ENCODE measurements at regions not wholly inside any gene's neighbourhood (a gene's known extent, or its start where the extent isn't known, plus 50 kb on each side); places are given as distances from the start of the nearest gene placed in this dataset.

DNA sequence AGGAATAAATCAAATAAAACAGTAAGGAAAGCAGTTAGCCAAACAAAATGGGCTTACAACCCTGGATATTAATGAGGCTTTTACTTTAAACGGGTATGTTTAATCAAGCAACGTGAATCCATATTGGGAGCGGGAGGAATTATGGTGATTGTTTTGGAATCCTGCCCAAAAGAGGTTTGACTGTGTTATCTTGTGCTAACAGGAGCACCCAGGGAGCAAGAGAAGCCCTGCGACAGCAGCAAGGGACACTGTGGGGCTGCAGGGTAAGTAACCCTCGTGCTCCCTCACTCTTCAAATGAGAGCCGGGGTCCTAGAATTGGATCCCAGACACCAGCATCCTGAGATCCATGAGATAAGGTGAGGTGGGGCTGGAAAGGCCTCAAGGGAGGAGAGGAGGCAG lies 72.6 kb upstream of the PGBD5 start:
- Histone ChIP-seq H3K4me1 (ENCODE audit: control insufficient read depth in 3 of 3, insufficient read depth in 2 of 3, low read depth in 1 of 3, low read length in 2 of 3) (no peaks in the 10 kb centered on the region), H3K4me3 (ENCODE audit: low read depth in 1 of 3, low read length in 3 of 3) (no peak overlapping the region), H3K27ac (ENCODE audit: low read depth in 1 of 3, low read length in 2 of 3) (no peak overlapping the region), H3K36me3 (ENCODE audit: control insufficient read depth in 3 of 3, insufficient read depth in 2 of 3, low read depth in 1 of 3, low read length in 3 of 3) (no peaks in the 10 kb centered on the region), H3K27me3 (ENCODE audit: control insufficient read depth in 3 of 3, insufficient read depth in 3 of 3, low read length in 3 of 3) (peaks cover 0 to 3% (median 0%) of the 10 kb centered on the region in 3 donors), H3K9me3 (ENCODE audit: control insufficient read depth in 2 of 2, insufficient read depth in 1 of 2, low read depth in 1 of 2, low read length in 1 of 2) (no peaks in the 10 kb centered on the region)
- peak in 1 of 2 donors; percentile 34 for DNase-seq
- WGBS, 3 donors = 13 to 61% (median 32%) methylated on average over 6 of the region's 6 CpGs
- FAIRE-seq = no peak

DNA sequence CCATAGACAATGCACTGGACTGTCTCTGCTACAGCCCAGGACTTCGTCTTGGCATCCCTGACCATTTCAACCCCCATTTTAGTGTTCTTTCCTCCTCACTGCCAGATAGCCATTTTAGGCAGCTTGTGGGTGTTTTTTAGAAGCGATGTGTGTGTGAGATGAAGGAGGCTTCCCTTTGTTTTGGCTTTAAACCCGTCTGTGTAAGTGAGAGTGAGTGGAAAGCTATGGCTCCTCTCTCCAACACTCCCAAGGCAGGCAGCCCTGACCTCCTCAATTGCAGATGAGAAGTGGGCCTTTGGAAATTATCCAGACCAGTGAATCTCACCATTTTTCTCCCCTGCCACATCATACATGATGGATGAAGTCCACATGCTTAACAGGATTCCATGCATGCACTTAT lies 70.3 kb upstream of the PGBD5 start:
- Histone ChIP-seq H3K27ac (ENCODE audit: low read depth in 1 of 3, low read length in 2 of 3) (no peak overlapping the region), H3K4me3 (ENCODE audit: low read depth in 1 of 3, low read length in 3 of 3) (no peak overlapping the region), H3K36me3 (ENCODE audit: control insufficient read depth in 3 of 3, insufficient read depth in 2 of 3, low read depth in 1 of 3, low read length in 3 of 3) (no peaks in the 10 kb centered on the region), H3K4me1 (ENCODE audit: control insufficient read depth in 3 of 3, insufficient read depth in 2 of 3, low read depth in 1 of 3, low read length in 2 of 3) (no peaks in the 10 kb centered on the region), H3K9me3 (ENCODE audit: control insufficient read depth in 2 of 2, insufficient read depth in 1 of 2, low read depth in 1 of 2, low read length in 1 of 2) (no peaks in the 10 kb centered on the region), H3K27me3 (ENCODE audit: control insufficient read depth in 3 of 3, insufficient read depth in 3 of 3, low read length in 3 of 3) (peaks cover 0 to 3% (median 0%) of the 10 kb centered on the region in 3 donors)
- 65 to 66% (median 66%) methylated on average over 3 of the region's 3 CpGs for WGBS, 3 donors
- DNase-seq (no peak), FAIRE-seq (no peak)

DNA sequence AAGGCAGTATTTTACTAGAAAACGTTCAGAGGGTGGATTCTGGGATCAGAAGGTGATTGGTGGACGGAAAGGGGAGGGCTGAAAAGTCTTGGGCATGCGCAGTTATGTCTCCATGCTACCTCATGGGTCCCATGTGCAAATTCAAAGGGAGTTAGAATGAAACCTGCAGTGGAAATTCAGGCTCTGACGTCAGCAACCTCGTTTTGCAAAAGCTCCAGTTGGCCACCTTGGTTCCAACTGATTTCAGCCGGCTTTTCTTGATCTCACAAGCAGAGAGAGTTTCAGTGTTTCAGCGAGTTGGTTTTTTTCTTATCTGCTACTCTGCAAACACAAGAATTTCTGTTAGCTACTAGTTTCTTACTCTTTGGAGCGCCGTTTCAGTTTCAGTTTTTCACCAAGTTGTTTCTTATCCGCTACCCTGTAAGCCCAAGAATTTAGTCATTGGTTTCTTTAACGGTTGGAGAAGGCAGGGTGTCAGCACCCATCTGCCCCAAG lies 69.8 kb upstream of the PGBD5 start:
- Histone ChIP-seq H3K4me1 (ENCODE audit: control insufficient read depth in 3 of 3, insufficient read depth in 2 of 3, low read depth in 1 of 3, low read length in 2 of 3) (no peaks in the 10 kb centered on the region), H3K27ac (ENCODE audit: low read depth in 1 of 3, low read length in 2 of 3) (no peak overlapping the region), H3K4me3 (ENCODE audit: low read depth in 1 of 3, low read length in 3 of 3) (no peak overlapping the region), H3K27me3 (ENCODE audit: control insufficient read depth in 3 of 3, insufficient read depth in 3 of 3, low read length in 3 of 3) (peaks cover 0 to 3% (median 0%) of the 10 kb centered on the region in 3 donors), H3K36me3 (ENCODE audit: control insufficient read depth in 3 of 3, insufficient read depth in 2 of 3, low read depth in 1 of 3, low read length in 3 of 3) (no peaks in the 10 kb centered on the region), H3K9me3 (ENCODE audit: control insufficient read depth in 2 of 2, insufficient read depth in 1 of 2, low read depth in 1 of 2, low read length in 1 of 2) (no peaks in the 10 kb centered on the region)
- no peak for FAIRE-seq
- WGBS, 3 donors = 11 to 54% (median 29%) methylated on average over 11 of the region's 11 CpGs
- peak in 1 of 2 donors; percentile 27 for DNase-seq

DNA sequence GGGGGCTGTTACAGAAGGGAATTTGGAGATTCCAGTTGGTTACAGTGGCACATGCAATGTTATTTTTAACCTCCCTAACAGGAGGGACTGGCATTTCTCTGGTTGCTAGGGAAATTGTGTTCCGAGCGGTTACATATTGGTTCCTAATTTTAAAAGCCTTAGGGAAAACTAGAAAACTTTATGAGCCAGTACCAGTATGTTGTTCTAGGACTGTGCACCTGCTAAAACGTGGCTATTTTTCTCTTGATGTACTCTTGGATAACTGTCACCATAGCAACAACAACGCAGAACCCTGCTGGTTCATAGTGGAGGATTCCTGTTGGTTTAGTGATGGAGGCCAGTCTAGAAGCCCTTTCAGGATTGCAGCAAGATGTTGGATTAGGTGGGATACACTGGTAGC lies 68.9 kb upstream of the PGBD5 start:
- DNase-seq (no peak), FAIRE-seq (no peak)
- Histone ChIP-seq H3K27ac (ENCODE audit: low read depth in 1 of 3, low read length in 2 of 3) (no peak overlapping the region), H3K4me1 (ENCODE audit: control insufficient read depth in 3 of 3, insufficient read depth in 2 of 3, low read depth in 1 of 3, low read length in 2 of 3) (no peaks in the 10 kb centered on the region), H3K9me3 (ENCODE audit: control insufficient read depth in 2 of 2, insufficient read depth in 1 of 2, low read depth in 1 of 2, low read length in 1 of 2) (no peaks in the 10 kb centered on the region), H3K4me3 (ENCODE audit: low read depth in 1 of 3, low read length in 3 of 3) (no peak overlapping the region), H3K36me3 (ENCODE audit: control insufficient read depth in 3 of 3, insufficient read depth in 2 of 3, low read depth in 1 of 3, low read length in 3 of 3) (no peaks in the 10 kb centered on the region), H3K27me3 (ENCODE audit: control insufficient read depth in 3 of 3, insufficient read depth in 3 of 3, low read length in 3 of 3) (peaks cover 0 to 3% (median 0%) of the 10 kb centered on the region in 3 donors)
- 68 to 77% (median 73%) methylated on average over 4 of the region's 4 CpGs for WGBS, 3 donors

DNA sequence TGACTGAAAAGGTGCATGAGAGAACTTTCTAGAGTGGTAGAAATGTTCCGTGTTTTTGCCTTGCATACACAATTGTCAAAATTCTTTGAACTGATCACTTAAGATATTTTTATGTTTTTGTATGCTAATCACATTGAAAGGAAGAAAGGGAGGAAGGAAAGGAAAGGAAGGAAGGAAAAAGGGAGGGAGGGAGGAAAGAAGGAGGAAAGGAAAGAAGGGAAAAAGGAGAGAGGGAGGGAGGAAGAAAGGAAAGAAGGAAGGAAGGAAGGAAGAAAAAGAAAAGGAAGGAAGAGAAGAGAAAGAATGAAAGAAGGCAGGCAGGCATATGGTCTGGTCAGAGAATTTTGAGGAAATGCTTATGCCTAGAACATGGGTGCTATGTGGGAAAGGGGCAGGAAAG lies 68.4 kb upstream of the PGBD5 start:
- WGBS, 3 donors = 92 to 97% (median 95%) methylated on average over 1 of the region's 1 CpG
- no peaks in the 10 kb centered on the region for H3K36me3 ChIP-seq (ENCODE audit: control insufficient read depth in 3 of 3, insufficient read depth in 2 of 3, low read depth in 1 of 3, low read length in 3 of 3)
- no peaks in the 10 kb centered on the region for H3K4me1 ChIP-seq (ENCODE audit: control insufficient read depth in 3 of 3, insufficient read depth in 2 of 3, low read depth in 1 of 3, low read length in 2 of 3)
- no peak overlapping the region for H3K27ac ChIP-seq (ENCODE audit: low read depth in 1 of 3, low read length in 2 of 3)
- no peaks in the 10 kb centered on the region for H3K9me3 ChIP-seq (ENCODE audit: control insufficient read depth in 2 of 2, insufficient read depth in 1 of 2, low read depth in 1 of 2, low read length in 1 of 2)
- H3K4me3 ChIP-seq (ENCODE audit: low read depth in 1 of 3, low read length in 3 of 3) = no peak overlapping the region
- H3K27me3 ChIP-seq (ENCODE audit: control insufficient read depth in 3 of 3, insufficient read depth in 3 of 3, low read length in 3 of 3) = peaks cover 0 to 3% (median 0%) of the 10 kb centered on the region in 3 donors
- no peak for FAIRE-seq
- no peak for DNase-seq

DNA sequence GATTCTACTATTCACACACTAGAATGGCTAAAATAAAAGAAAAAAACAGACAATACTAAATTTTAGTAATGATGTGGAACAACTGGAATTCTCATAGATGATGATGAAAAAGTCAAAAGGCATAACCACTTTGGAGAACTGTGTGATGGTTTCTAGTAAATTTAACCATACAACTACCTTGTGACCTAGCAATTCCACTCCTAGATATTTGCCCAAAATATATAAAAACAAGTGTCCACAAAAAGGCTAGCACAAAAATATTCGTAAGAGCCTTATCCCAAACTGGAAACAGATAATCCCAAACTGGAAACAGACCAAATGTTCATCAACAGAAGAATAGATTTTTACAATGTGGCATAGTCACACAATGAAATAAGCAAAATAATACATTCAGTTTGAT lies 67.9 kb upstream of the PGBD5 start:
- Histone ChIP-seq H3K4me1 (ENCODE audit: control insufficient read depth in 3 of 3, insufficient read depth in 2 of 3, low read depth in 1 of 3, low read length in 2 of 3) (no peaks in the 10 kb centered on the region), H3K9me3 (ENCODE audit: control insufficient read depth in 2 of 2, insufficient read depth in 1 of 2, low read depth in 1 of 2, low read length in 1 of 2) (no peaks in the 10 kb centered on the region), H3K27ac (ENCODE audit: low read depth in 1 of 3, low read length in 2 of 3) (no peak overlapping the region), H3K36me3 (ENCODE audit: control insufficient read depth in 3 of 3, insufficient read depth in 2 of 3, low read depth in 1 of 3, low read length in 3 of 3) (no peaks in the 10 kb centered on the region), H3K4me3 (ENCODE audit: low read depth in 1 of 3, low read length in 3 of 3) (no peak overlapping the region), H3K27me3 (ENCODE audit: control insufficient read depth in 3 of 3, insufficient read depth in 3 of 3, low read length in 3 of 3) (peaks cover 0 to 3% (median 0%) of the 10 kb centered on the region in 3 donors)
- FAIRE-seq (no peak), DNase-seq (no peak)
- WGBS, 3 donors = 68 to 83% (median 77%) methylated on average over 1 of the region's 1 CpG

DNA sequence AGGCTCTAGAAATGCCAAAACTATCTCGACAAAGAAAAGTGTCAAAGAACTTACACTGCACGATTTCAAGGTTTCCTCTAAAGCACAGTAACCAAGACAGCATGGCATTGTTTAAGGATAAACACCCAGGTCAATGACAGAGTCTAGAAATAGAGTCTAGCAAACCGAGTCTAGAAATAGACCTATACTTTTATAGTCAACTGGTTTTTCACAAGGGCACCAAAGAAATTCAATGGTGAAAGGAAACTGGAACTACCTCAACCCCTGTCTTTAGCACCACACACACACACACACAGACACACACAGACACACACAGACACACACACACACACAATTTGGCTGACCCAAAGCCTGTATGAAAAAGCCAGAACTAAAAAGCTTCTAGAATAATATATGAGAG lies 67.1 kb upstream of the PGBD5 start:
- H3K4me3 ChIP-seq (ENCODE audit: low read depth in 1 of 3, low read length in 3 of 3) = no peak overlapping the region
- FAIRE-seq (no peak), DNase-seq (no peak)
- no peaks in the 10 kb centered on the region for H3K9me3 ChIP-seq (ENCODE audit: control insufficient read depth in 2 of 2, insufficient read depth in 1 of 2, low read depth in 1 of 2, low read length in 1 of 2)
- no peak overlapping the region for H3K27ac ChIP-seq (ENCODE audit: low read depth in 1 of 3, low read length in 2 of 3)
- no peaks in the 10 kb centered on the region for H3K36me3 ChIP-seq (ENCODE audit: control insufficient read depth in 3 of 3, insufficient read depth in 2 of 3, low read depth in 1 of 3, low read length in 3 of 3)
- 66 to 76% (median 73%) methylated on average over 3 of the region's 3 CpGs for WGBS, 3 donors
- H3K4me1 ChIP-seq (ENCODE audit: control insufficient read depth in 3 of 3, insufficient read depth in 2 of 3, low read depth in 1 of 3, low read length in 2 of 3) = no peaks in the 10 kb centered on the region
- peaks cover 0 to 3% (median 0%) of the 10 kb centered on the region in 3 donors for H3K27me3 ChIP-seq (ENCODE audit: control insufficient read depth in 3 of 3, insufficient read depth in 3 of 3, low read length in 3 of 3)

DNA sequence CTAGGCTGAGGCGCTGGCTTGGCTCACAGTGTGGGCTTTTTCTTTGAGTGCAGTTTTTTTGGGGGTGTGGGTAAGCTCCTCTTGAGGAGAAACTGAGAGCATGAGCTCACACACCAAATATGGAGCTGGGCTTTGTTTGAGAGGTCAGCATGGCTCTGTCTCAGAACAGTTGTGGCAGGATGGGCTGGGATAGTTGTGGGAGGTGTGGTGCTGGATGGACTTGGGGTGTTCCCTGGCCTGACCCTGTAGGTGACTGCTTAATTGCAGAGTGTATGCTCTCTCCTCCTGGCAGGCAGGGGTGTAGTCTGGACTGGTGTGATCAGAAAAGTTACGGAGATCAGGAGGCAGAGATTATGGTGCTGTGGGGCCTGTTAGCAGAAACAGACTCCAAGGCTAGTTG lies 64.3 kb upstream of the PGBD5 start:
- Histone ChIP-seq H3K4me1 (ENCODE audit: control insufficient read depth in 3 of 3, insufficient read depth in 2 of 3, low read depth in 1 of 3, low read length in 2 of 3) (no peaks in the 10 kb centered on the region), H3K27ac (ENCODE audit: low read depth in 1 of 3, low read length in 2 of 3) (no peak overlapping the region), H3K27me3 (ENCODE audit: control insufficient read depth in 3 of 3, insufficient read depth in 3 of 3, low read length in 3 of 3) (peaks cover 0 to 3% (median 0%) of the 10 kb centered on the region in 3 donors), H3K4me3 (ENCODE audit: low read depth in 1 of 3, low read length in 3 of 3) (no peak overlapping the region), H3K36me3 (ENCODE audit: control insufficient read depth in 3 of 3, insufficient read depth in 2 of 3, low read depth in 1 of 3, low read length in 3 of 3) (no peaks in the 10 kb centered on the region), H3K9me3 (ENCODE audit: control insufficient read depth in 2 of 2, insufficient read depth in 1 of 2, low read depth in 1 of 2, low read length in 1 of 2) (no peaks in the 10 kb centered on the region)
- 81 to 94% (median 92%) methylated on average over 2 of the region's 2 CpGs for WGBS, 3 donors
- no peak for FAIRE-seq
- DNase-seq = no peak

DNA sequence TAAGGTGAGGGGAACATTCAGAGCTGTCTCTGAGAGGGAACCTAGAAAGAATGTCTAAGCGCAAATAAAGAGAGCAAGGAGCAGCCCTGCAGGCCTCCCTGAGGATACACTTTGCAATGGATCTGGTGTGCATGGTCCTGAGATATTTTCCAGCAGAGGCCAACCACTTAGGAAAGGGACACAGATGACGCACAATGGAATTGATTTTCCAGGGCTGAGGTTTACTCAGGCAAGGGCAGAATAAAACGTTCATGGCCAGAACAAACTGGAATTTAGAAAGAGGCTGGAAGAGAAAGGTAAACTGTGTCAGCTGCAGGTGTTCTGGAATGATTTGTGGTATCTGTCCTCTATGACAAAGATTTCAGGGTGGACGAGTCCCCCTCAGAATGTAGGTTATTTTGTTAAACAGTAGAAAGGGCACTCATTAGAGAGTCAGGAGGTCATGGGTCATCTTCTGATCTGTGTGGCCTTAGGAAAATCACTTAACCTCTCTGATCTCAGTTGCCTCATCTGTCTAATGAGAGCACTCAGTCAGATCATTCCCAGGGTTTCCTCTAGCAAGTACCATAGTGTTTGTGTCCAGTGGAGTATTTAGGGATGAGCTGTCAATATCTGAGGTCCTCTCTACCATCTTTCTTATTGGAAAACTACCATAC lies 61.8 kb upstream of the PGBD5 start:
- Histone ChIP-seq H3K9me3 (ENCODE audit: control insufficient read depth in 2 of 2, insufficient read depth in 1 of 2, low read depth in 1 of 2, low read length in 1 of 2) (no peaks in the 10 kb centered on the region), H3K4me3 (ENCODE audit: low read depth in 1 of 3, low read length in 3 of 3) (no peak overlapping the region), H3K27me3 (ENCODE audit: control insufficient read depth in 3 of 3, insufficient read depth in 3 of 3, low read length in 3 of 3) (peaks cover 0 to 3% (median 0%) of the 10 kb centered on the region in 3 donors), H3K36me3 (ENCODE audit: control insufficient read depth in 3 of 3, insufficient read depth in 2 of 3, low read depth in 1 of 3, low read length in 3 of 3) (no peaks in the 10 kb centered on the region), H3K27ac (ENCODE audit: low read depth in 1 of 3, low read length in 2 of 3) (no peak overlapping the region), H3K4me1 (ENCODE audit: control insufficient read depth in 3 of 3, insufficient read depth in 2 of 3, low read depth in 1 of 3, low read length in 2 of 3) (no peaks in the 10 kb centered on the region)
- no peak for DNase-seq
- FAIRE-seq = no peak
- WGBS, 3 donors = 67 to 77% (median 75%) methylated on average over 4 of the region's 4 CpGs

Data from small intestine (tissue), 7 donors.